Cardiac muscle cell (in vitro differentiated cells and primary cell): ENCODE measurements at regions not wholly inside any gene's neighbourhood (a gene's known extent, or its start where the extent isn't known, plus 50 kb on each side); places are given as distances from the start of the nearest gene placed in this dataset.

ENCODE experiments used
- DNase-seq, 2 donors: peaks; one replicate each; pipeline versions ENCODE4 v3.0.0 to v3.0.0-alpha.2; 2010 to 2017; ENCODE audit warnings: low read depth in 1 of 2, low spot score in 1 of 2
- H3K27ac ChIP-seq: fragments of 200-600 bp; sonication (generic); 2 replicates; pipeline ENCODE4 v1.5.1; 2016
- H3K27me3 ChIP-seq: fragments of 200-600 bp; sonication (generic); 2 replicates; pipeline ENCODE4 v1.6.0; 2016; ENCODE audit warnings: control low read depth
- H3K36me3 ChIP-seq: fragments of 200-600 bp; sonication (generic); 2 replicates; pipeline ENCODE4 v1.5.1; 2016; ENCODE audit warnings: control low read depth
- H3K4me1 ChIP-seq: fragments of 200-600 bp; sonication (generic); 2 replicates; pipeline ENCODE4 v1.8.1; 2017; ENCODE audit warnings: low read depth, mild to moderate bottlenecking, mixed run types
- H3K4me3 ChIP-seq: fragments of 200-600 bp; sonication (generic); 2 replicates; pipeline ENCODE4 v1.5.1; 2016; ENCODE audit warnings: mild to moderate bottlenecking
- H3K9me3 ChIP-seq: fragments of 200-600 bp; sonication (generic); 2 replicates; pipeline ENCODE4 v1.5.1; 2017; ENCODE audit warnings: low read depth, mild to moderate bottlenecking, control low read depth
- TF ChIP-seq, protein P1 (sequence below): IDR thresholded peaks from 2 replicates; pipeline ENCODE4 v1.5.1; 2012; ENCODE audit warnings: low read depth, mild to moderate bottlenecking, low read length

DNA sequence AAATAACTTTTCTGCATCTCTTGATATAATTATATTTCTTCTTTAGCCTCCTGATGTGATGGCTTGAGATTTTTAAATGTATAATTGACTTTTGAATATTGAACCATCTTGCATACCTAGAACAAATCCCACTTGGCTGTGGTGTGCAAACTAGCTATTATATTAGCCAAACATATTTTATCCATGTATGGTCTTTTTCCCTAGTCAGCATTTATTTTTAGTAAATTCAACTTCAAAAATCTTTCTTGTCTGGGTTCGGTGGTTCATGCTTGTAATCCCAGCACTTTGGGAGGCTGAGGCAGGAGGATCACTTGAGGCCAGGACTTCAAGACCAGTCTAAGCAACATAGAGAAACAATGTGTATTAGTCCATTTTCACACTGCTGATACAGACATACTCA lies 386.6 kb upstream of the VWC2 start:
- no peak overlapping the region for H3K27ac ChIP-seq
- no peaks in the 10 kb centered on the region for H3K27me3 ChIP-seq
- H3K4me3 ChIP-seq: no peak overlapping the region
- no peaks in the 10 kb centered on the region for H3K9me3 ChIP-seq
- no peaks in the 10 kb centered on the region for H3K36me3 ChIP-seq
- TF ChIP-seq, protein P1, sequence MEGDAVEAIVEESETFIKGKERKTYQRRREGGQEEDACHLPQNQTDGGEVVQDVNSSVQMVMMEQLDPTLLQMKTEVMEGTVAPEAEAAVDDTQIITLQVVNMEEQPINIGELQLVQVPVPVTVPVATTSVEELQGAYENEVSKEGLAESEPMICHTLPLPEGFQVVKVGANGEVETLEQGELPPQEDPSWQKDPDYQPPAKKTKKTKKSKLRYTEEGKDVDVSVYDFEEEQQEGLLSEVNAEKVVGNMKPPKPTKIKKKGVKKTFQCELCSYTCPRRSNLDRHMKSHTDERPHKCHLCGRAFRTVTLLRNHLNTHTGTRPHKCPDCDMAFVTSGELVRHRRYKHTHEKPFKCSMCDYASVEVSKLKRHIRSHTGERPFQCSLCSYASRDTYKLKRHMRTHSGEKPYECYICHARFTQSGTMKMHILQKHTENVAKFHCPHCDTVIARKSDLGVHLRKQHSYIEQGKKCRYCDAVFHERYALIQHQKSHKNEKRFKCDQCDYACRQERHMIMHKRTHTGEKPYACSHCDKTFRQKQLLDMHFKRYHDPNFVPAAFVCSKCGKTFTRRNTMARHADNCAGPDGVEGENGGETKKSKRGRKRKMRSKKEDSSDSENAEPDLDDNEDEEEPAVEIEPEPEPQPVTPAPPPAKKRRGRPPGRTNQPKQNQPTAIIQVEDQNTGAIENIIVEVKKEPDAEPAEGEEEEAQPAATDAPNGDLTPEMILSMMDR: no peak
- DNase-seq: no peak
- no peaks in the 10 kb centered on the region for H3K4me1 ChIP-seq

DNA sequence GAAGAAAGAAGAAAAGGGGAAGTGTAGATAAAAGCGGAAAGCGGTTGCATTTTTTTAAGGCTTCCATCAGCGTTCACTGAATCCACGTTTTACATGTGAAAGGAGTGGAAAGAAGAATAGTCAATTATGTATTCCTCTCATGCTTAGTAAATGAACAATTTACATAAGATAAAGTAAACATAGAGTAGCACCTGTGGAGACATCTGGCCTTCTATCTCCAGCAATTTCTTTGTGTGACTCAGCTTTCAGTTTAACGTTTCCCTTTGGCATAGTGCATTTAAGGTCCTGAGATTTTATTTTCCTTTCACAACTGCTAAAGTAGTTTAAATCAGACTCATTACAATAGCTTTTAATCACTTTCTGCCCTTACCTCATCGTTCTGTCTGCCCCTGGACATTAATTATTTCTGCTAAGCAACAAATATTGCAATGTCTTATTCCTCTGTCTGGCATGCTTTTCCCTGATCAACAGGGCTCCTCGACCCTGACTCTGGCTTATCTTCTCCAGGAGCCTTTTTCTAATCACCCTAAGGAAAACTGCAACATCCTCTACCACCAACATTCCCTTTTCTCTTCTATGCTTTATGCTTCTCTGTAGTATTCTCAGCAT lies 383.5 kb upstream of the VWC2 start:
- no peak overlapping the region for H3K27ac ChIP-seq
- TF ChIP-seq, protein P1: no peak

DNA sequence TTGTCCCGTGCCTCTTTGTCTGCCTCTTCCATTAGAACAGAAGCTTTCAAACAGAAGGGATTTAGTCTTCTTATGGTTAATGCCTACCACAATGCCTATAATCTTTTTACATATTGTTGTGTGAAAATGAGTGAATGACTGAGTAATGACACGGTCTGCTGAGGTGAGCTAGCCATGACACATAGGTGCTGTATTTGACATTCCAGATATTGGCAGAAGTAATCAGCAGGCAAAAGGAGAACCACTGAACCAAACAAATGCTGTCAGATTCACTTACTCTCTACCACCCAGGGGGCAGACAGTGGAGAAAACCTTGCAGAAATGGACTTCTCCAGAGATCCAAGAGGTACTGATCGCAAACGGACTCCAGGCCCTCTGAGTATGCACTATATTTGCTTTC lies 377.2 kb upstream of the VWC2 start:
- H3K27ac ChIP-seq: no peak overlapping the region

More for the DNA sequence above, 383.5 kb upstream of the VWC2 start:
- DNase-seq: no peak
- Histone ChIP-seq H3K4me1 (no peaks in the 10 kb centered on the region), H3K36me3 (no peaks in the 10 kb centered on the region), H3K27me3 (no peaks in the 10 kb centered on the region), H3K4me3 (no peak overlapping the region), H3K9me3 (no peaks in the 10 kb centered on the region)

DNA sequence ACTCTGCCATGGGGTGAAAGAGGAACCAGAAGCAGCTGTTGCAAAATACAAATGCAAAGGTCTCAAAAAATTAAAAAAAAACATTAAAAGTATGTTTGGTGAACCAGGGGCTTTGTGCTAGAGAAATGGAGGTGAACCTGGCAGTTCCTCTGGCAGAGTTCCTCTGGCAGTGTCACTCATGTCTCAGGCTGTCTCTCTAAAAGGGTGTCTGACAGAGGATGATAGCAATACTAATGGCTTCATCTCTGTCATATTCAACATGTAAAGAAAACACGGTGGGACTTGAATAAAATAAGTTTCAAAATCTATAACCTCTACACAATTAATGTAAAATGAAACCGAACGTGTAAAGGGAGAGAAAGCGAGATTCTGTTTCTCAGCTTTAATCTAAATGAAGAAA lies 375.7 kb upstream of the VWC2 start:
- H3K4me3 ChIP-seq: no peak overlapping the region
- DNase-seq: no peak
- no peaks in the 10 kb centered on the region for H3K27me3 ChIP-seq
- no peaks in the 10 kb centered on the region for H3K9me3 ChIP-seq
- no peaks in the 10 kb centered on the region for H3K36me3 ChIP-seq
- TF ChIP-seq, protein P1: no peak
- no peak overlapping the region for H3K27ac ChIP-seq
- H3K4me1 ChIP-seq: no peaks in the 10 kb centered on the region

More for the DNA sequence above, 377.2 kb upstream of the VWC2 start:
- no peak for DNase-seq
- H3K36me3 ChIP-seq: no peaks in the 10 kb centered on the region
- H3K27me3 ChIP-seq: no peaks in the 10 kb centered on the region
- TF ChIP-seq, protein P1: no peak
- H3K9me3 ChIP-seq: no peaks in the 10 kb centered on the region
- no peaks in the 10 kb centered on the region for H3K4me1 ChIP-seq
- no peak overlapping the region for H3K4me3 ChIP-seq

DNA sequence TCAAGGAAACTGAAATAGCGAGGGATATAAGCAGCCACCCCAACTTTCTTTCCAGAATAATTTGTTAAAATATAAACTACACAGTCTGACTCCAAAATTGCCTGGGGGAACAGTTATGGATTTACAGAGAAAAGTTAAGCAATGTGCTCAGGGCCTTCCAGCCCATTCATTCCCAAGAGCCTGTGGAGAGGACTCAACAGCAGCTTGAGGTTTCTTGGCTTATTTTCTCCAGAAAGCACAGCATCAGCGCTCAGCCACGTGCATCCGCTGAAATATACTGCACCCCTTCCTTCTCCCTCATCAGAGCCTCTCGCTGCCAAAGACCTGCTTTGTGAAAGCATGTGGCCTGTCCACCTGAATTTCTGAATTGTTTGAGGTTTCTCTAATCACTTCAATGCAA lies 375.2 kb upstream of the VWC2 start:
- H3K27ac ChIP-seq: no peak overlapping the region
- H3K4me1 ChIP-seq: no peaks in the 10 kb centered on the region
- no peak overlapping the region for H3K4me3 ChIP-seq
- TF ChIP-seq, protein P1: no peak
- no peak for DNase-seq
- no peaks in the 10 kb centered on the region for H3K27me3 ChIP-seq
- H3K9me3 ChIP-seq: no peaks in the 10 kb centered on the region
- no peaks in the 10 kb centered on the region for H3K36me3 ChIP-seq
